A204.1 (cell line): ENCODE measurements at regions not wholly inside any gene's neighbourhood (a gene's known extent, or its start where the extent isn't known, plus 50 kb on each side); places are given as distances from the start of the nearest gene placed in this dataset.

ENCODE experiments used
- FAIRE-seq: peaks from 2 replicates; lab custom pipeline; 2012; peaks lifted over from hg19 to GRCh38; lab: Jason Lieb, UNC

DNA sequence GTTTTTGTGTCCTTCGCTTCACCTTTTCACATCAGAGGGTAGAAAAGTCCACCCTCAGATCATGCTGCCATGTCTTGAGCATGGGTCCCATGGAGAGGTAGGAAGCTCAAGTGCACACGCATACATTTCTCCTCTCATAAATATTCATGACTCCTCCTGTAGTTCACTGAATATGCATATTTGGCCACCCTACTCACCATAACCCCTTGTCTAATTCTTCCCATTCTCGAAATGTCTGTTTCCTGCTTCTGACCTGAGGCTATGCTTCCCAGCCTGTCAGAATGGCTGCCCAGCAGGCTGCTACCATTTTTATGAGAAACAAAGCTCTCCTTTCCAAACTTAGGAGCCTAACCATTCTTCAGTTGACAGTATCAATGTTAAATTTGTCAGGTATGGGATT lies 86.5 kb downstream of the ADRA2C start:
- no peak for FAIRE-seq

DNA sequence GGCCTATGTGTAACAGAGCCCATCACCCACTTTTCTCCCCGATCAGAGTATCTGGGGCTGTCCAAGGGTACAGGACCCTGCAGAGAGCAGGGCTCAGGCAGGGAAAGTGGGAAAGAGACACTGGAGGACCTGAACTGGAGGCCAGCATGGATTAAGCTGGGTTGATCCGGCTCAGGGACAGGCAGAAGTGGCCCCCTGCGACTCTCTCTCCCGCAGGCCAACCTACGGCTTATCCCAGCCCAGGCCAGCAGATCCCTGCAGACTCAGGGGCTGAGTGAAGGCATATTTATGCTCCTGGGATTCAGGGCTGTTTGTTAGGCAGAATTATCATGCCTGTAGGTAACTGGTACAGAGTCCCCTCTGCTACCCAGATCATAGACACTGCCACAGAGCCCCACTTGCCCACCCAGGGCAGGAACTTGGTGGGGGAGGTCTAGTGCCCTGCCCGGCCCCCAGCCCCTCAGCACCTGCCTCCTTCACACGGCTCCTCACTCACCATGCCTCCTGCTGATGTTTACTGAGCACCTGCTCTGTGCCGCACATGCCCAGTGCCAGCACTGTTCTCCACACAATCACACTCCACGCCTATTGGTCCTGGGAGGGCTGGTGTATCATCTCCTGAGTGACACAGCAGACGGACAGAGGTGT lies 87.3 kb downstream of the ADRA2C start:
- FAIRE-seq, result no peak

DNA sequence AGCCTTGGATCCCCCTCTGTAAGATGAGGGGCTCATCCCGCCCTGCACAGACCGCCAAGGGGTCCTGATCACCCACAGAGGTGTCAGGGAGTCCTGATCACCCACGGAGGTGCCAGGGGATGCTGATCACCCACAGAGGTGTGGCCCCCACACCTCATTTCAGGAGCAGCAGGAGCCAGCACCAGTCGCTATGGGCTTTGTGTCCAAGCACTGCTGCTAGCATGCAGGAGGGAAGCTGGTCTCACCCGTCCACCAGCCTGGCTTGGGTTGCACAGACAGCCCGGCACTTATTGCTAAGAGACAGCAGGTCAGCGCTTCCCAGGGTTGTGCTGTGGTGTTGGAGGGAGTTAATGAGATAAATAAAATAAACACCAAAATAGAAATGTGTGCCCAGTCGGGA lies 88.5 kb downstream of the ADRA2C start:
- no peak for FAIRE-seq

DNA sequence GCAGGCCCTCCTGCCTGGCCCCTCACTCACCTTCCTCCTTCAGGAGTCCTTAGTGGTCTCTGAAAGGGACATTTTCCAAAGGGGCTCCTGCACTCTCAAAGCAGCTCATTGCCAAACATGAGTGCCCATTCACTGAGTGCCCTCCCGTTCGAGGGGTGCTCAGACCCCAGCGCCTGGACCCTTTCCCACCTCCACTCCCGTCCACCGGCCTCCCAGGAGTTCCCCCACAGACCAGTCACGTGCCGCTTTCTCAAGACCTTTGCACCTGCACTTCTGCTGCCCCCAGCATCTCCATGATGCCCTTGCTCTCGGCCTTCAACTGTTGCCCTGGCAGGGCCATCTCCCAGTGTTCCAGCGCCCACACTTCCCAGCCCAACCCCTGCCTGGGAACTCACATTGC lies 89.5 kb downstream of the ADRA2C start:
- no peak for FAIRE-seq

DNA sequence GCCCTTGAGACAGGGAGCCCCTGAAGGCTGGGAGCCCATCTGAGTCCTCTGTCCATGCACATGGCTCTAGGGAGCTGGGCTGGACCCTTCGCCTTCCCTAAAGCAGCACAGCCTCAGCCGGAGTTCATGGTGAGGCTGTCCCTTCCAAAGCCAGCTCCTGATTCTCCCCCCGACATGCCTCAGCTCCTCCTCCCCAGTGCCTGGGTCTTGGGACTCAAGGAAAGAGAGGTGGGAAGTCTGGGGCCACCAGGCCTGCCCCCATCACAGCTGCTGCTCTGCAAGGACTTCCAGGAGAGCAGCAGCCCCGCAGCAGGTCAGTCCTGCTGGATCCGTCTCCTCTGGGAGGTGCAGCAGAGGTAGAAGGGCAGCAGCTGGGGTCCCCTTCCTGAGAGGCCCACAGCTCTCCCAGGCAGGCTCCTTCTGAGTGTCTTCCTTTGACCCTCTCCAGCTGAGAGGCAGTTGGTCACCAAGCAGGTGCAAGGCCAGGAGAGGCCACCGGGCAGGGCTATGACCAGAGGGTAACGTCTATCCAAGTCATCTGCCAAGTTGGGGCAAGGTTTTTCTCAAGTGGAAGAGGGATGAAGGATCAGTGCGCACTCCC lies 90.5 kb downstream of the ADRA2C start:
- no peak for FAIRE-seq

DNA sequence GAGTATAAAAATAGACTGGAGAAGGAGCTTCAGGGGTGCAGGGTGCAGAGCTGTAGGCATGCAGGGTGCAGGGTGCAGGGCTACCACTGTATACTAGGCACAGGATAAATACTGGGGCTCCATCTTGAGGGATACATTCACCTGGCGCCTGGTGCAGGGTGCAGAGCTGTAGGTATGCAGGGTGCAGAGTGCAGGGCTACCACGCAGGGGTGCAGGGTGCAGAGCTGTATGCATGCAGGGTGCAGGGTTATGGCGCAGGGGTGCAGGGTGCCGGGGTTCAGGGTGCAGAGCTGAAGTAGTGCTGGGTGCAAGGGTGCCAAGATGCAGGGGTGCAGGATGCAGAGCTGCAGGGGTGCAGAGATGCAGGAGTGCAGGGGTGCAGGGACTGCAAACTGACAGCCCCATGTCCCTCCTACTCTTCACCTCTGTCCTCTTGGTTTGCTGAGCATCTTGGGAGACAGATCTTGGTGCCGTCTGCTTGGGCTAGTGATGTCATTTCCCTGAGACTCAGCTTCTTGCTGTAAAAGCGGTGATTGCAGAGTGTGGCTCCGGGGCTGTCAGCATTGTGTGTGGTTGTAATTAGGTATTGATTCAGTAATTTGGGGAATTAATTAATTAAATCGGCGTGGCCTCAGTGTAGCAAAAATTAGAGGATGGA lies 91.2 kb downstream of the ADRA2C start:
- no peak for FAIRE-seq

DNA sequence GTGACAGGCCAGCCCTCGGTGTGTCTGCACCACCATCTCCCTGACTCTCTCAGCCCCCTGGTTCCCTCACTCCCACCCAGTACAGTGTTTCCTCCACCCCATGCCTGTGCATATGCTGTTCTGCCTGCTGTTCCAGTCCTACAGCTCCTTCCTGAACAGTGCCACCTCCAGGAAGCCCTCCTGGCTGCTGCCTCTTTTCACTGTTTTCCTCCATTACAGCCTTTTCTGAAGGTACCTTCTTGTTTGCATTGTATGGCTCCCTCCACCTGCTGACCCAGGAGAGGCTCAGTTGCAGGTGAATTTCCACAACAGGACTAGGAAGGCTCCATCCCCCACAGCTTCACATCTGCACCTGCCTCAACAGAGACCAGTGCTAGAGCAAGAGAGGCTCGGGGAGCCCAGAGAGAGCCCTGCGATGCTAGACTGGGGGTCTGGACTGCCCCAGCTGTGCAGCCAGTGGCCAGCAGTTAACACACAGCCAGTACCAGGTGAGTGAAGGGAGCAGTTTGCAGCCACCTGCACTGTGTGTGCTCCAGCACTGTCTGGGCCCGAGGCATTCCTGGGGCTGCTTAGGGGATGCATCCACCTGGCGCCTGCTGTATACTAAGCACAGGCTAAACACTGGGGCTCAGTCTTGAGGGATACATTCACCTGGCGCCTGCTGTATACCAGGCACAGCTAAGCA lies 92.0 kb downstream of the ADRA2C start:
- FAIRE-seq, result no peak

DNA sequence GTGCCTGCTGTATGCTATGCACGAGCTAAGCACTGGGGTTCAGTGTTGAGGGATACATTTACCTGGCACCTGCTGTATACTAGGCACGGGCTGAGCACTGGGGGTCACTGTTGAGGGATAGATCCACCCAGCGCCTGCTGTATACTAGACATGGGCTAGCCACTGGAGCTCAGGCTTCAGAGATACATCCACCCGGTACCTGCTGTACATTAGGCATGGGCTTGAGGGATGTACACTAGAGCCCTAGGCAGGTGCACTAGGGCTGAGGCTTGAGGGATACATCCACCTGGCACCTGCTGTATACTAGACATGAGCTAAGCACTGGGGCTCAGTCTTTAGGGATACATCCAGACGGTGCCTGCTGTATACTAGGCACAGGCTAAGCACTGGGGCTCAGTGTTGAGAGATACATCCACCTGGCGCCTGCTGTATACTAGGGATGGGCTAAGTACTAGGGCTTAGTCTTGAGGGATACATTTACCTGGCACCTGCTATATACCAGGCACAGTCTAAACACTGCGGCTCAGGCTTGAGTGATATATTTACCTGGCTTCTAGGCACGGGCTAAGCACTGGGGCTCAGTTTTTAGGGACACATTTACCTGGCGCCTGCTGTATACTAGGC lies 92.7 kb downstream of the ADRA2C start:
- no peak for FAIRE-seq

DNA sequence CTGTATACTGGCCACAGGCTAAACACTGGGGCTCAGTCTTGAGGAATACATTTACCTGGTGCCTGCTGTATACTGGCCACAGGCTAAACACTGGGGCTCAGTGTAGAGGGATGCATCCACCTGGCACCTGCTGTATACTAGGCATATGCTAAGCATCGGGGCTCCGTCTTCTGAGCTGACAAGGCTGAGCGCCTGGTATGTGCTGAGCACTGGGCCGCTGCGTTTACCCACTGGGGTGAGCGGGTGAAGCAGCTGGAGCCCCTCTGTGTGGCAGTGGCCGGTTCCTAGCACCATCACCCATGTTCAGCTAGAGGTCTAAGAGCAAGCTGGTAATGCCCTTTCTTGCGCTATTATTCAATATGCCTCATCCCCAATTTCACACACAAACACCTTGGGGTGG lies 93.4 kb downstream of the ADRA2C start:
- no peak for FAIRE-seq

DNA sequence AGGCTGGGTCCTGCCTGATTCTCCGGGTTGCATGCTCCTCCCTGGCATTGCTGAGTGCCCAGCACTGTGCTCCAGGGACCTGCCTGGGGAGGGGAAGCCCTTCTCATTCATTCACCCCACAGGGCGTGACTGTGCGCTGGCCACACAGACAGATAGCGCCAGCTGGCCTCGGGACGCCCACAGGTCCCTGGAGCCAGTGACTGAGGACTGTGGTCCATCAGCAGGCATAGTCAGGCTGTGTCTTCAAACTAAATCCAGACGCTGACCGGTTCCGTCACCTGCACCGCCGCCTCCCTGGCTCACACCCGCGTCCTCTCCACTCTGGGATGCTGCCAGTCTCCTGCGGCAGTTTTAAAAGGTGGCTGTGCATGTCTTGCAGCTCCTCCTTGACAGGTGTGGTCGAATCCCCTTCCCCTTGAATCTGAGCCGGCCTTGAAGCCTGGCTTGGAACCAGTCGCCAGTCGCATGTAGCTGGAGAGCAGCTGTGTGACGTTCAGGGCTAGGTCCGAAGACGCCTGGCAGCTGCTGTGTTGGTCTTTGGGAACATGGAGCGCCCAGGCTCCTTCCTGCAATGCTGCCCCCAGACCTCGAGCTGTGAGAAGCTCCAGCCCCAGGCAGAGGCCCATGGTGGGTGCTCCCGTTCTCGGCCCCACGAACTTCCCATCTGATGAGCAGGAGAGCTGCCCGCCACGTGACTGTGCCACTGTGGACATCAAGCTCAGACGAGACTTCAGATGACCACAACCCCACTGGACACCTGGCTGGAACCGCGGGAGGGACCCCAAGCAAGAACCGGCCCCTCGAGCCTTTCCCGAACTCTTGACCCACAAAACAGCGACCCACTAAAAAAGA lies 94.1 kb downstream of the ADRA2C start:
- FAIRE-seq, result no peak

DNA sequence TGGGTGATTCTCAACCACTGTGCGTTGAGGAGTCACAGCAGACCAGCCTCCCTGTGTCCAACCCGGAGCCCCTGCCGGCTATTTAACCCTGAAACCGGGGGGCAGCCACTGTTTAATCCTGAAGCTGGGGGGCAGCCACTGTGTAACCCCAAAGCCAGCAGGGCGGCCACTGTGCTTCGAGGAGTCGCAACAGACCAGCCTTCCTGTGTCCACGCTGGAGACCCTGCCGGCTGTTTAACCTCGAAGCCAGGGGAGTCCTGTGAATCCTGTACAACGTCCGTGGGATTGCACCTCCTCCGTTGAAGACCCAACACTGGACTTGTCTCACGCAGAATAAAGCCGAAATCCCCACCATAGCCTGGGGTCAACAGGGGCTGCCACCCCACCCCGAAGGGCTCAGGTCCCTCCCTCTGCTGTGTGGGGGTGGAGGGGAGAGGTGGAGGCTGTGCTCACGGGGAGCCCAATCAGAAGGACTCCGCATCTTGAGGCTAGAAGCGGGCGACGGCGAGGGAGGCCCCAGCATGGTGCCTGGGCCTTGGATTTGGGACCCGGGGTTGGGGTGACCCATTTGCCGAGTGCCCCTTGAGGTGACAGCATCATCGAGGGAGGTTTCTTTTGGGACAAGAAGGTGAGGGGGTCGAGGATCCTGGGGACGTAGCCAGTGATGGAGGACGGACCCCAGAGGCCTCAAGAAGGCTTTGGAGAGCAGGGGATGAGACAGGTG lies 94.9 kb downstream of the ADRA2C start:
- no peak for FAIRE-seq

DNA sequence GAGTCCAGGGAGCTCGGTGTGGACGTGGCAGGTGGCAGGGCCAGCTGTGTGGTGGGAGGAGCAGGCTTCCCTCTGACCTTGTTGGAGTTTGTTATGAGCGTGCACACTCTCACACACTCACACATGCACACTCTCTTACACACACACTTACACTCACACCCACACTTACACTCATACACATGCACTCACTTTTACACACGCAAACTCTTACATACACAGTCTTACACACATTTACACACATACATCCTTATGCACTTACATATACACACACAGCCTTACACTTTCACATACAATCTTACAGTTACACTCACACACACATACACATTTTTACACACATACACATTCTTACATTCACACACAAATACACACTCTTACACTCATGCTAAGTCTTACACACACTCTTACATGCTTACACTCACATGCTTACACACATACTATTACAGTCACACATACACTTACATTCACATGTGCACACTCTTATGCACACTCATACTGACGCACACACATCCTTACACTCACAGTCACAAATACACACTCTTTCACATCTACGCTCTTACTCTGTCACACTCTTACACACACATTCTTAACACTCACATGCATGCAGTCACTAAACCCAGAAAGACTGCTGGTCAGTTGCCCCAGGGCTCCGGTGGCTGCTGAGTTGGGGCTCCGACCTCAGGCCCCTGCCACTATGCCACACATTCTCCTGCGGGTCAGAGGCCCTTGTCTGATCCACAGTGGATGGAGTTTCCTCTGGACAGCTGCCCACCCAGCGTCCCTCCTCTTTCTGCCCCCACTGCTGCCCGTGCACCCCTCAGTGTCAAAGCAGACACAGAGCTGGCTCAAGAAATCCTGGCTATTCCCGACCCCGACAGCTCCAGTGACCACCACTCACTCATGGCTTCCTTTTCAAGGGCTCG lies 95.8 kb downstream of the ADRA2C start:
- FAIRE-seq, result no peak

DNA sequence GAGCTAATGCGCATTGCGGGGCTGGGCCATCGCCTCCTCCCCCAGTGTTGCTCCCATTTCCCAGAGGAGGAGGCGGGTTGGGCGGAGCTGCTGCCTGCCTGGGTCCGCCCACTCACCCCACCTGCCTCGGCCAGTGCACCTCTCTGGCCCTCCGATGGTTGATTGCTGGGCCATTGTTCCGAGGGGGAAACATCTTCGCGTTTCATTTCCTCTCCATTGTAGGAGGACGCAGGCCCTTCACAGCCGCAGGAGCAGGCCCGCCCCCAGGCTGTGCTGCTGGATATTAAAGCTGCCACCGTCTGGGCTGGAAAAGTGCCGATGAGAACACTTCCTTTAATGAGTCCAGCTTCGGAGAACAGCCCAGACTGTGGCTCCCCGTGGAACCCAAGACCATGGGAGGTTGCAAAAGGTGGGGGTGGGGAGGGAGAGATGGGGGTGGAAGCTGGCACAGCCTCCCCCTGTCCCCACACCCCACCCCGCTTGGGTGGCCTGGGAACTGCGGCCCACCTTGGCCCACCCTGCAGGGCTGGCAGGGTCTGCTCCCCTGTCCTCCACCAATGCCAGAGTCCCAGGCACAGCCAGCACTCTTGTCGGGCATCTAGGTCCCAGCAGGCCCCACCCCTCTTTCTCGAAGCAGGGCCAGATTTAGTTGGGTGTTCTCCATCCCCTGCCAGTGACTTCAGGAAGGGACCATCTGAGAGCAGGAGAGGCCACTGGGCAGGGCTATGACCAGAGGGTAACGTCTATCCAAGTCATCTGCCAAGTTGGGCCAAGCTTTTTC lies 96.6 kb downstream of the ADRA2C start:
- no peak for FAIRE-seq

DNA sequence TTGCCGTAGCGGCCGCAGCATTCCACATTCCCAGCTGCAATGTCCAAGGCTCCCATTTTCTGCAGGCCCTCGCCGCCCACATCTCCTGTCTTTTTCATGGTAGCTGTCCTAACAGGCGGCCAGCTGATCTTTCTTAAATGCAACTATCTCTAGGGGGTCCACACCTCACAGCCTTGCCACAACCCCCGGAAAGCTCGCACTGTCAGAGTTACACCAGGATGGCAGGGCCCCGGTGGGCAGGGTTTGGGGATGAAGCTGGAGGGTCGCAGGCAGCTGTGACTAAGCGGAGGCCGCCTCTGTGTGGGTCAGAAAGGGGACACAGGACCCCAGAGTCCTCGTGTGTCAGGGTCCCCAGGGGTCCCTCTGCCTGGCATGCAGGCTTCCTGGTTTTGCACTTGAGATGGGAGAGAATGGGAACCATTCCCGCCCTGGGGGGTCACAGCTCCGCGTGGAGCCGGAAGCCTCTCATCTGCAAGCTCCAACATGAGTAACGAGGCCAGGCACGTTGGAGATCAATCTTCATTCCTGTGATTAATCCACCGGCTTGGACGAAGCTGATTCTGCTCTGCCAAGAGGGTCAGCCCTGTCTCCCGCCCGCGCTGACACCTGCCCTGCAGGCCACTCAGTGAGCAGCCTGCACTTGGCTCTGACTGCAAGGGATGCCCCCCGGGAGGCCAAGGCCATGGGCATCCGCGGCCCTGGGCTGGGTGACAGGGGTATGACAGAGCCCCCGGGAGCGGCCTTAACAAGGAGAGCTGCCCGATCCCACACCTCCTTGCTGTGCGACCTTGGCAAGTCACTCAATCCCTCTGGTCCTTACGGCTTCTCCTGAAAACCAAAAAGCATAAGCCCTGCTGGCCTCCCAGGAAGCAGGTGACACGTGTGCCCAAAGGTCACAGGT lies 97.9 kb downstream of the ADRA2C start:
- FAIRE-seq, result no peak

DNA sequence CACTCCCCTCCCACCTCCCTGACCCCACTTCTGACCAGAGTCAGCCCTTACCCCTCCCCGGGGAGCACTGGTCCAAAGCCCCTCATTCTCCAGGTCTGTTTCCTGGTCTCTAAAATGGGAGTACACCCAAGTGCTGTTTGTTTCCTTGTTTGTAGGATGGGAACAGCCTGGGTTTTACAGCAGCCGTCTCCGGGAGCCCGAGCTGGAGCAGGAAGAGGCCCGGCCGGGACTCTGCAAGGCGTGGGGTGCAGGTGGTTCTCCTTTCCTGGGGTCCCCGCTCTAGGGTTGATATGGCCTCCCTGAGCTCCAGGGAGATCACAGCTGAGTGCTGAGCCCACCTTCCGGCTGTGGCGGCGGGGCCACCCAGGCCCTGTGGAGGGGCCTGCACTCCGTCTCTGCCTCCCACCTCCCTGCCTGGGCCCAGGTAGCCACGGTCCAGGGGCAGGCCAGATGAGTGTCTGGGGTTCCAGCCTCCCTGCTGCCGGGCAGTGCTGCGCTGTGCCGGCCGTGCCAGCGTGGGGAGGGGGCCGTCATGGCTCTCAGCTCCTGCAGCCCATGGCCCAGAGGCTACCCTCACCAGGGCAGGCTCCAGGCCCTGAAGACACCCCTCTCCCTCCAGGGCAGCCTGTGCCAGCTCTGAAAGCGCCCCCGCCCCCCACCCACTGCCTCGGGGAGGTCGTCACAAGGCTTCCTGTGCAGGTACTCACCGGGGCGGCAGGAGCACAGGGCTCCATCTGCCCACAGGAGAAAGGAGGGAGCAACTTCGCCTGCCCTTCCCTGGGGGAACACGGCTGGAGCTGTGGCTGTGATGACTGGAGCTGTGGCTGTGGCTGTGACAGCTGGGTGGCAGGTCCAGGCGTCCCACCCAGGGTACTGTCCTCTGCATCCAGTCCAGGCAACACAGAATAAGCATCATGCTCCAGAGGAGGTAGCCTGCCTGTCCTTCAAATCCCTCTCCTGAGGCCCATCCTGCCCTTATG lies 98.8 kb downstream of the ADRA2C start:
- FAIRE-seq, result no peak

DNA sequence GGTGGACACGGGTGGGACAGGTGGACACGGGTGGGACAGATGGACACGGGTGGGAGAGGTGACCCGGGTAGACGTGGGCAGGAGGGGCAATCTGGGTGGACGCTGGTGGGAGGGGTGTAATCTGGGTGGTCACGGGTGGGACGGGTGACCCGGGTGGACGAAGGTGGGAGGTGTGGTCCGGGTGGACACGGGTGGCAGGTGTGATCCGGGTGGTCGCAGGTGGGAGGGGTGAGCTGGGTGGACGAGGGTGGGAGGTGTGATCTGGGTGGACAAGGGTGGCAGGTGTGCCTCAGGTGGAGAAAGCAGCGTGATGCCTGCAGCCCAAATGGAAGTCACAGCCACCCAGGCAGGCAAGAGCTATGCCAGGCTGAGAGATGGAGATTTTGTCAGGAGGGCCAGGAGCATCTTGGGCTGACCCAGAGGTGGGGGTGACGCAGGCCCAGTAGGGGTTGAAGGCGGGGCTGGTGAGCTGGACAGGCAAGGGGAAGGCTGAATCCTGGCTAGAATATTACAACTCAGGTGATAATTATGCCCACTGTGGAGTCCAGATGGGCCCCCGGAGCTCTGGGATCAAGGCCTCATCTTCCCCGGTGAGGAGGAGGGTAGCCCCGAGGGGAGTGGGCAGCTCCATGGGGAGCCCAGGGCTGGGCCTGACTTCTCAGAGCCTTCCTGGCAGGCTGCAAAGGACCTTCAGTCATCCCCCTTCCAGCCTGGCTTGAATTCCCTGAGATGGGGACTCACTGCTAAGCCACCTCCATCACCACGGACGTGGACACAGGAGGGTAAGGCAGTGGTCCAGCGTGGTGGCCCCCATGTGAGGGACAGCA lies 100.0 kb downstream of the ADRA2C start:
- FAIRE-seq, result no peak
